Superior temporal gyrus (tissue), 1 donor: ENCODE measurements at regions not wholly inside any gene's neighbourhood (a gene's known extent, or its start where the extent isn't known, plus 50 kb on each side); places are given as distances from the start of the nearest gene placed in this dataset.

Source experiments
- DNase-seq: peaks from one replicate; pipeline ENCODE4 v3.0.0-alpha.2; 2016; ENCODE audit errors: extremely low spot score

DNA sequence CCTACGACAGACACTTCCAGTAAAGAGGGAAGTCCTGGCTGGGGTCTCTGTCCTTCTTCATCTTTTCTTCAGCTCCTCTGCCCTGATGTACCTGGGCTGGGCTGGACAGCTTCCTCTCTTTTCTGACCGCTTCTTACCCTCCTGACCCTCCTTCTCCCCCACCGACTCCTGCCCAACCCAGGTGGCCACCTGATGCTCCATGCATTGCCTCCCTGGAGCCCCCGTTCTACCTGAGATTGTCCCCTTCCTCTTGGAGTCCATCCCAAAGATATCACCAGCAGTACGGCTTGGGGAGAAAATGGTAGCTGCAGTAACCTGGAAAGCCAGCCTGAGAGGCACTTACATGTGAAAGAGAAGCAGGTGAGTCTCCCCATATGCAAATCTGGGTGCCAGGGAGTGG, 566.3 kb downstream of the TCERG1L start:
- no peak for DNase-seq

DNA sequence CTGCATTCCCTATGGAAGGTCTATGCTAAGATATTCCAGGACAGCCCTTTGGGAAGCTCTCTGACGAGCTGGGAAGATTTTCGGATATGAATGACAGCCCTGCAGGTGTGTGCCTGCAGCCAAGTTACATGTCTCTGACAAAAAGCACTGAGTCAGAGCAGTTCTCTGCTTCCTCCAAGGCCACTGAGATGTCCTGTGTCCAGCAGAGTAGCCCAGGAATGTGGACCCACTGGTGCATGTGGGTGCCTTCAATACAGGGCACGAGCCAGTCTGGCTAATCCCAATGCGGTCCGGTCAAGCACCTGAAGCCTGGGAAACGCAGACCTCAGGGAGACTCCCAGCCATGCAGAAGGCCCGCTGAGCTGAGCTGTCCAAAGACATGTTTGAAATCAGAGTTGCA, 565.7 kb downstream of the TCERG1L start:
- DNase-seq: no peak

DNA sequence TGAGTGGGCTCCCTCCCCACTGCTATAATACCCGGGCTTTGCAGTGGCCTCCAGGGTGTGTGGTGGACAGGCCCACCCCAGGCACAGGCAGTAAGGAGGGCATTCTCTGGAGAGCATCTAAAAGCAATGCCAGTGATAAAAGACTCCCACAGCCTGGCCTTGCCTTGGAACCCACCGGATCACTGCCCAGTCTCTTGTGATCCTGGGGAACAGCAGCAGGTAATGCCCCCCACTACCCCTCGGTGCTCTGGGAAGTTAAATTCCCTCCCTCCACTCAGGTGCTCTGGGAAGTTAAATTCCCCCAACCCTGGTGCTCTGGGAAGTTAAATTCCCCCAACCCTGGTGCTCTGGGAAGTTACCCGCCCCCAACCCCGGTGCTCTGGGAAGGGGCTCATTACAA, 565.2 kb downstream of the TCERG1L start:
- no peak for DNase-seq

DNA sequence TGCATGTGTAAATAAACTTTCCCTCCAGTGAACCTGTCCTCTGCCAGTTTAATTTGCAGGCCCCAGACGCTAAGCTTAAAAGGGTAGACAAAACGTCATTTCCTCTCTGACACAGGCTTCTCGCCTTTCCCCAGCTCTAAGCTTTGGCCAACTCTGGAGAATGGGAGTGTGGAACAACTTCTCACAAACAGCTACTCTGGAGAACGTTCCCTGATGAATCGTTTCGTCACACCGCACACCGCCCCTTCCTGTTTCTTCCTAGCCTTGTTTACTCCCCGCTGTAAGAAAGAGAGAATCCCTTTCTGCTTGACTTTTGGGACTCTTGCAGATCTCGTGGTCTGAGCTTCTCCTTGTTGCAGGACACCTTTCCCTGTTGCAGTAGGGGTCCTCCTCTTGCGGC, 564.2 kb downstream of the TCERG1L start:
- no peak for DNase-seq

DNA sequence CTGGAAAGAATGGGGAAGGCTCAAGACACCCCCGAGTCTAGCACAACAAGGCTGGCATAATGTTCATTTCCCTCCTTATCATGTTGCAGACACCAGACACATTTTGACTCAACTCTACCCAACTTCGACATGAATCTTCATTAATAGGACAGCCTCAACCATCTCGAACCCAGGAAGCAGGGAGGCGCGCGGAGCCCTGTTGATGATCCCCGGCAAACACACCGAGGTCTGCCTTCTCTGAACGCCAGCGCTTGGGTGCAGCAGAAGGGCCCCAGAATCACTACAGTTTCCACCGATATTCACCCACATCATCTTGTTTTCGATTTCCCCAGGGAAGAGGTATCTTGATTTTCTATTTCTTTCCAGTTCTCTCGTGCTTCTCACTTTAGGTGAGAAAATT, 563.6 kb downstream of the TCERG1L start:
- DNase-seq: no peak

DNA sequence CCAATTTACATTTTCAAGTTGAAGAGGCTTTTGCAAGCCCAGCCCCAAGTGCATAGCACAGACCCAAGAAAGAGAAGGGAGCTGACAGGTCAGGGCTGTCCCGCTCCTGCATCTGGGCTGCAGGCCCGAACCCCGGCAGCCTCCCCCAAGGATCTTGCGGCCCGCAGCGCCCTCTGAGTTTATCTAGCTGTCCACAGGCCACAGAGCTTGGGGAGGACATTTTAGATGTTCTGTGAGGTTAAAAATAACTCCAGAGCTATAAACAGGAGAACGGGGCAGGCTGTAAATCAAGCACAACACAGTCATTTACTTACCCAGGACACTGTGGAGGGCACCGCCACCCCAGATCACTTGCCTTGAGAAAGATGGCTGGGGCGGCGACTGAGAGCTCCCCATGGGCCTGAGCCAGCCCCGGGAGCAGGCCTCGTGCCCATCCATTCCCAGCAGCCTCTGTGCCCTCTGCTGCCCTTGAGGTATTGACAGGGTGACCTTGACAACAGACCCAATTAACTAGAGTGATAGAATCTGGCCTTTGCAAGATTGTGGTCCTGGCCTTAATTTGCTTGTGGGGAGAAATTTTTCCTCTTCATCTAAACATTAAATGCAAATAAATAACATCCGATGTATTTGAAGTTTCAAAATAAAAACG, 563.0 kb downstream of the TCERG1L start:
- DNase-seq: no peak

DNA sequence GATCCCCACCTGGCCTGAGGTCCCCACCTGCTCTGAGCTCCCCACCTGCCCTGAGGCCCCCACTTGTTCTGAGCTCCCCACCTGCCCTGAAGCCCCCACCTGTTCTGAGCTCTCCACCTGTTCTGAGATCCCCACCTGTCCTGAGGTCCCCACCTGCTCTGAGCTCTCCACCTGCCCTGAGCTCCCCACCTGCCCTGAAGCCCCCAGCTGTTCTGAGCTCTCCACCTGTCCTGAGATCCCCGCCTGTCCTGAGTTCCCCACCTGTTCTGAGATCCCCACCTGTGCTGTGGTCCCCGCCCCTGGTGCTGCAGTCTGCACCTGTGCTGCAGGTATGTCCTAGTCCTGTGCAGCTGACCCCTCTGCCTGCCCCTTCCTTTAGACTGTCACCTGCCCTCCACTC, 561.6 kb downstream of the TCERG1L start:
- DNase-seq: no peak

DNA sequence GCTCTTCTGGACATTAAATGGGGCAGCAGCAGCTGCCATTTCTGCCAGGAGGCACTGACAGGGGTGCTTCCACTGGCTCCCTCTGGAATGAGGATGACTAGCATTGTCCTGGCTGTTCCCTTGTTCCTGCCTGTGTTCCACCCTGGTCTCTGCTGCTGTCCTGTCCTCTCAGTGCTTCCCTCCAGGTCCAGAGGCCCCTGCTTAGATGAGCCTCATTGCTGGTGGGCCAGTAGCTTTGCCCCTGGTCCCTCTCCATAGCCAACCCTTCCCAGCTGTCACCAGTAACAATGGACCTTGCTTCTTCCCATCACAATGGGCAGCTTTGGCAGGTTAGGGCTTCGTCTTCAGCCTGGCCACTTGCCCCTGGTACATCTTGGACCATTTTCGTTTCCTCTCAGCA, 561.1 kb downstream of the TCERG1L start:
- DNase-seq: no peak

DNA sequence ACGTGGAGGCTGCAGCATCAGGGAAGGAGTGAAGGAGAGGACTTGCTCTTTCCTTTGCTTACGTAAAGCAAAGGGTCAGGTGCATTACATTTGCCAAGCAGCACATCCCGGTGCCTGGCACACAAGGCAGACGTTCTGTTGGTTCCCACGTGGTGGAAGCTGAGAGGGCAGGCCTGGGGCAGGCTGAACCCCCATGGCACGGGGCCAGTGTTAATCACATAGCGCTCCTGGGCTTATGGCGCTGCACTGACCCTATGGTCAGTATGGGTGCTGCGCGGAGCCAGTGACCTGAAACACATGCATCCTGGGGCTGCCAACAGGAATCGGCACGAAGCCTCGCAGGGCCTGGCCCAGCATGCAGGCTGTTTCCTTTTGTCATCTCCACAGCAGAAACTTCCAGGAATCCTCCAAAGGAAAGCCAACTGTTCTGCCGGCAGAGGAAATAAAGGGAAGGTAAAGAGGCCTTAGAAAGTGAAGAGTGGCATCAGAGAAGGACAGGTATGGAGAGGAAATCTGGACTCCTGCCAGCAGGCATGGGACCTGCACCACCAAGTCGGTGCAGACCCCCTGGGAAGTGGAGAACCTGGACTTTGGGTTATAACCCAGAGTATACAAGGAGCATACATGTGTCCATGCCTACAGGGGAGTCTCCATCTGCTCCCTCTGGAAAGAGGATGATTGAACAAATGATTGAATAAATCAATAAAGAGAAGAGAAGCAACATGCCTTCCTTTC, 560.2 kb downstream of the TCERG1L start:
- no peak for DNase-seq

DNA sequence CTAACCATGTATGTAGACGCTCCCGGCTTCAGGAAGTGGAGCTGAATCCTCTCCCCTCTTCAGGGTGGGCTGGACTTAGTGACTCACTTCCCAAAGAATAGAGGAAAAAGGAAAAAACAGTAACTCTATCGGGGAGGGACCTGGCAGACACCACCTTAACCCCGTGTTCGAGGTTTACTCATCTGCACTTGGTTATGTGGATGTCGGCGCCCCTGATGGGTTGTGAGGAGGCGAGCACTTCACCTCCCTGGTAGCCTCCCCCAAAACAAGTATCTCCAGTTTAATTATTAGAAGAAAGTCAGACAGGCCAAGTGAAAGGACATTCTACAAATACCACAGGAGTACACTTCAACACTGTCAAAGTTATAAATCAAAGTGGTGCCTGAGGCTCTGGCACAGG, 559.7 kb downstream of the TCERG1L start:
- DNase-seq: no peak

DNA sequence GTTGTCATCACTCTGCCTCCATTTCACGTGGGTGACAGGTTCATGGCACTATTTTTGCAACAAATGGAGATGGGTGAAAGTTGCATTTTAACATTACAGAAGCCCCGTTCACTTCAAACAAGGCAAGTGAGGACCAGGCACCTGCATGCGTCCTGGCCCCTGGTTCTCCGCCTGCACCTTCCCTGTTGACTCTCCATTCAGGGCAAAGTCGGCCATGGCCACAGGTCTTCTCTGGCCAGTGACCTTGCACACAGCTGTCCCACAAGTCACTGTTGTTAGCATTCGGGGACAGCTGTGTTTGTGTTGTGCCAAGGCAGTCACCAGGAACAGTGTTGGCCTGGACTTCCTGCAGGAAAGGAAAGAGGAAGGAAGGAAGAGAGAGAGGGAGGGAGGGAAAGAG, 554.9 kb downstream of the TCERG1L start:
- DNase-seq: no peak

DNA sequence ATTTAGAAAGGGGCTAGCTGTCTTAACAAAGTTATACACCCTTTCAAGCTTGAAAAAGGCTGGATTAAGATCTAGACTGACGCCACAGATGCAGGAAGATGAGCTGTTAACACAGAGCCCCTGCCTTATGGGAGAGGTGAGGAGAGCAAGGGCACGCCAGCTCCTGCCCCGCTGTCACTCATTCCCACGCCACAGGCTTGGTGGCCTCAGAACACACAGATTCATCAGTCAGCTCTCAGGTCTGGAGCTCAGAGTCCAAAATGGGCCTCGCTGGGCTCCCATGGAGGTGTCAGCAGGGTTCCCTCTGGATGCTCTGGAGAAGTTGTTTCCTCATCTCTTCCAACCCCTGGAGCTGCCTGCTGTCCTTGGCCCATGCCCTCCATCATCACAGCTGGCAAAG, 554.2 kb downstream of the TCERG1L start:
- no peak for DNase-seq

DNA sequence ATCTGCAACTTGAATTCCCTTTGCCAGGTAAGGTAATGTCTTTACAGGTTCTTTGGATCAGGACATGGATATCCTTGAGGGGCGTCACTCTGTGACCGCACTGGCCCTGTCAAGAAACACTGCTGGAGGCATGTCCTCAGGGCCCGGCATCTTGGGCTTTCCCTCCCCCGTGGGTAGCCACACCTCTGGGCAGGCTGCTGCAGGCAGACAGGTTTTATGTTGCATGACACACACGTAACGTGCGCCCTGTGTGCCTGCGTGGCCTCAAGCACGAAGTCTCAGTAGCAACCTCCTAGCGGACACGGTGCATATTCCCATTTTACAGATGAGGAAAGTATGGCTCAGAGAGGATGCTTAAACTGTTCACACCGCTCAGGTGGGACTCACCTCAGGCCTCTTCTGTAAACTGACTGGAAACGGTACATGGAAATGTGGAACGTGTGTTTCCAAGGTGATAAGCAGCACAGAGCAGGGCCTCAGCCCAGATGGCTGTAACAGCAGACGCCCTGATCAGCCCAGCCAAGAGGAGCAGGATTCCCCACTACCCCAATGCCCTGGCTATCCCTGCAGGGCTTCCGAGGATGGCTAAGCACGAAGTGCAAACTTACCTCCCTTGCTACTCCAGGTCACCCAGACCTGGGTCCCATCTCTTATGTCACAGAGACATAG, 553.6 kb downstream of the TCERG1L start:
- no peak for DNase-seq

DNA sequence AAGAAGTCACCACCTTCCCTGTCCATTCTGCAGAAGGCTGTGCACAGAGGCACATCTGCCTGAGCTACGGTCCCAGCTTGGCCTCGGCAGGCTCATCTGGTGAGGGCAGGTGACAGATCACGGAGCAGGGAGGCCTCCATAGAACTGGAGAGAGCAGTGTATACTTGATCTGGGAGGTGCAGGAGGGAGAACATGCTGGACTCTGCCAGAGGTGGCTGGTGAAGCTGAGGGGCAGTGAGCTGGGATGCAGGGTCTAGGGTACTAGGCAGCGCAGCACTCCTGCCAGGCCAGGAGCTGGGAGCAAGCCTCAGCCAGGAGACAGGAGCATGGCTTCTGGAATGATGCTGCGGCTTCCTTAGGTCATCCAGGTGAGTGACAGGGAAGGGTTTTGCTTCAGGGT, 553.0 kb downstream of the TCERG1L start:
- DNase-seq: no peak

DNA sequence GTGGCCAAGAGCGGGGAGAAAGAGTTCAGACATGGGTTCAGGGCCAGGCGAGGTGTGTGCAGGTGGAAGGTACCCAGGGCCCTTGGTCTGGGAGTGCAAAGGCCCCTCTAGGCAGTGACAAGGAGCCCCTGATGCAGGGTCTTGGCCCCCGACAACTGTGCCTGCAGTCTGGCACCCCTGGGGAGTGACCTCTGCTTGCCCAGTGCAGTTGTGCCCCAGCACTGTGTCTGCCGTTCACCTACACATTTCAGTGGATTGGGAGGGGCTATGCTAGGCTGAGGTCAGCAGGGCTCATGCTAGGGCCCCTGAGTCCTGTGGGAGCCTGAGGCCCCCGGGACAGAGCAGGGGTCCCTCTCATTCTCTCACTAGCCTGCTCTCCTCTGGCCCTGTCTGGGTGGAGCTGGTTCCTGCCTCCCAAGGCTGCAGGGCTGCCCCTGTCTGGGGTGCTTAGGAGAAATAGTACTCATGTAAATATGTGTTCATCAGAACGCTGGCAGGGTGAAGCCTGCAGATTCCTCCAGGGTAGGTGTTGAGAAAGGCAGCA, 550.4 kb downstream of the TCERG1L start:
- DNase-seq: no peak

DNA sequence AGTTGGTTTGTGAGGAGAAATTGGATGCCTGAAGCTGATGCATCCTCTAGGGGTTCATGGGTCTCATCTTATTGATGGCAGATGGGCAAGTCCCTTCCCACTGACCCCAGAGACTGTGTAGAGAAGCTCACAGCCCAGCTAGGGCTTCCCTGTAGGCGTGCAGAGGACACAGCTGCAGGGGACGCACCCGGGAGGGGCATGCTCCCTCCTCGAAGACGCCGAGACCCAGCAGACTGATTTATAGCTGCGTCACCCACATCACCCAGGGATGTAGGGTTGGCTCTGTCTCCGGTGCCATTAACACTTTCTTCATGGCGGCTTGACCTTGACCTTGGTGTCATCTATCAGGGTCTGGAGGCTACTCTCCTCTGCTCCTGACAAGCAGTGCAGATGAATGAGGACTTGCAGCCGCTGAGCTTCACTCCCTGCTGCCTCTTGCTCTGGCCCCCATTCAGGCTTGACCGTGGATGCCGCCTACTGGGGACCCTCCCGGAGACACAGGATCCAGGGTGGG, 549.7 kb downstream of the TCERG1L start:
- DNase-seq: no peak

DNA sequence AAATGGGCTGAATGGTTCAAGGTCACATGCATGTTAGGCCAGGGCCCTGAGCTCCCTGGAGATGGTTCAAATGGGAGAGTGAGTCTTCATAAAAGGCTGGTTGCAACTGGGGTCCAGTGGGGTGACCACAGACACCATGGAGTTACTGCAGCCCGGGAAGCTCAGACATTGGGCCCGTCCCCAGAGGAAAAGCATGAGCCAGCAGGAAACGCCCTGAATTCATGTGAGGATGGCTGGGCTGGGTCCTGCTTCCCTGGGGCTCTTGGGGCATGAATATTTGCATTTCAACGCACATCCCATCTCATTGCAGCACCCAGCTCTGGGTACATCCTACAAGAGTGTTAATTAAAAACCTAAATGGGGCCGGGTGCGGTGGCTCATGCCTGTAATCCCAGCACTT, 549.0 kb downstream of the TCERG1L start:
- no peak for DNase-seq

DNA sequence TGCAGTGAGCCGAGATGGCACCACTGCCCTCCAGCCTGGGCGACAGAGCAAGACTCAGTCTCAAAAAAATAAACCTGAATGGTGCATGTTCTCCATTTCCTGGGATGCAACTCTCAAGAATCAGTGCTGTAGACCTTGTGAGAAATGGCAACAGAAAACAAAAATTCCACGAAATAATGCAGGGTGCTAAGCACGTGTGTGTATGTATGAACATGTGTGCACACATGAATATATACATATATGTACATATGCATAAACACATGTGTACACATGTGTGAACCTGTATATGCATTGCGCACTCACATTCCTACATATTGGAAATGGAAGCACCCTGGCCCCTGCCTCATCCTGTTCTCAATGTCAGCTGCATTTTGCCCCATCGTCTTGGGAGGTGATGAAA, 548.5 kb downstream of the TCERG1L start:
- DNase-seq: no peak

DNA sequence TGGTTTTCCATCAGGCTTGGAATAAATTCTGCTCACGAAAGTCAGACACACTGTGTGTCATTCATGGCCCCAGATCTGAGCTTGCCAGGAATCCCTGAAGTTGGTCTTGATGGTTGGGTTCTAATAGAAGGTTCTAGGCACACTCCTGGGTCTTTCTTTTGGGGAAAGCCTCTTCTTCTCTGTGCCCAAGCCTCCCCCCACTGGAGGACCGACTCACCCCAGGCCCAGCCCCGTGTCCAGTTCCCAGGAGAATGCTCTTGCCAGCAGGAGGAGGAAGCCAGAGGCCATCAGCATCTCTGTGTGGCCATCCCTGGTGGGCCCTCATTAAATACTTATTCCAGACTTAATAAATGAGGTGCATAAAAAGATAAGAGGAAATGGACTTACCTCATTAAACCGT, 548.0 kb downstream of the TCERG1L start:
- DNase-seq: no peak

DNA sequence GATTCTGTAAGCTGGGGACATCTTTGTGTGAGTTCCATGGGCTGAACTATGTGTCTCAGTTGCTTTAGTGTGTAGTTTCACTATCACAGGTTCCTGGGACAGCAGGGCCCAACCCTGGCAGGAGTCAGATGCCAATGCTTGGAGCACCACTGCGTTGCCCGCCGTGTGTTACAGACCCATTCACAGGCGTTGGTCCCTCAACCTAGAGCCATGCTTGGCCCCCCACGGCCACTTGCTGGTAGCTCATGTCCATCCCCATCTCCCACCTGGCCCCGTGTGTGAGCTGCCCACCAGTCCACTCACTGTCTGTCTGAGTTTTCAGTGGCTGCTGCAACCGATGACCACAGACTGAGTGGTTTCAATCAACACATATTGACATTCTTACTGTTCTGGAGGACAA, 546.9 kb downstream of the TCERG1L start:
- DNase-seq: no peak

DNA sequence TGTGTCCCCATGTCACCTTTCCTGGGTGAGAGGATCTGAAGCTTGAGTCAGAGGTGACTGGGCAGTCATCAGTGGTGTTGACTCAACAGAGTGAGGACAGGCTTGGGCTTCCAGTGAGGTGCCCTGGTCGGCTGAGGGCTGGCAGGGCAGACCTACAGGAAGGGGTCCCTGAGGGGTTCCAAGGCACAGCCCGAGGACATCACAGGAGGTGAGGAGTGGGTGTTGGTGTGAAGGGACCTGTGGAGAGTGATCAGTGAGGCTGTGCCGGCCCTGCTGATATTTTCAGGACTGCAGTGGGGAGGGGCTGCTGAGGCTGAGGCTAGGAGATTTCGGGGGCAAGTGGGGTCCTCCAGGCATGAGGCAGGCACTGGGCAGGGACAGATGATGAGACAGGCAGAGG, 545.5 kb downstream of the TCERG1L start:
- no peak for DNase-seq

DNA sequence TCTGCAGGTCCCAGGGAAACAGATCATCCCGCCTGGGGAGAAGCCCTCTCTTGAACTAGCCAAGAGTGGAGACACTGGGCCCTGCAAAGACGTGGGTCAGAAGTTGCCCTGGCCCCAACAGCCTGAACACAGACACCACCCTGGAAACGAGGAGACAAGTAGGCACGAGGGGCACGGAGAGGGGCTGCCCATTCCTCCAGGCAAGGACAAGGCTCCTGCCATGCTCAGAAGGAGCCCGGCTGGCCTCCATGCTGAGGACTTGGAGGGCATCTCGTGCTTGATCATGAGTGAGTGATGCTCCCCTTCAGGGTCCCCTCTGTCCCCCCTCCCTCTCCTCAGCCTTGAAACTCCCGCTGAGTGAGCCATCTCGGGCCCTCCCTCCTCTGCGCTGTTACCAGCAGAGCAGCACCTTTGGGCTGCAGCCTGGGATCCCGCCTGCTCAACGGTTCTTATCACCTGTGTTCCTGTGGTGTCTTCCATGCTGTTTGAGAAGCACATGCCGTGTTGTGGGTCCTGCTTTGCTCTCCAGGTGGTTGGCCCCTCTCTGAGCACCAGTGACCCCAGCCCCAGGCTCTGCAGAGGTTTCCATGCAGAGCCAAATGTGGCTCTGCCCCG, 544.3 kb downstream of the TCERG1L start:
- DNase-seq: no peak
